ENCODE measurements at regions not wholly inside any gene's neighbourhood (a gene's known extent, or its start where the extent isn't known, plus 50 kb on each side); places are given as distances from the start of the nearest gene placed in this dataset.
"Not testable (repeated sequence)": the region's sequence is repeated elsewhere in the genome, so short reads cannot be mapped to it uniquely, and the experiment has no call there.

GRCh38 chr5:23451156-23451555, 56.3 kb upstream of the PRDM9 start:
- intact Hi-C loops (cut with micrococcal nuclease), result no loop called here

GRCh38 chr5:23450187-23450586, 57.2 kb upstream of the PRDM9 start:
- intact Hi-C loops (cut with micrococcal nuclease), result no loop called here

GRCh38 chr5:23448627-23449026, 58.8 kb upstream of the PRDM9 start:
- intact Hi-C loops (cut with micrococcal nuclease), result no loop called here

- intact Hi-C loops (cut with micrococcal nuclease), result no loop called here
These were observed 61.0 kb upstream of the PRDM9 start for GRCh38 chr5:23446424-23446823.

GRCh38 chr5:23445573-23445972, 61.8 kb upstream of the PRDM9 start:
- intact Hi-C loops (cut with micrococcal nuclease), result no loop called here

GRCh38 chr5:23440703-23441102, 66.7 kb upstream of the PRDM9 start:
- intact Hi-C loops (cut with micrococcal nuclease), result no loop called here

- intact Hi-C loops (cut with micrococcal nuclease), result no loop called here
These were observed 70.4 kb upstream of the PRDM9 start for GRCh38 chr5:23437011-23437410.

- intact Hi-C loops (cut with micrococcal nuclease), result no loop called here
These were observed 73.7 kb upstream of the PRDM9 start for GRCh38 chr5:23433534-23434315.

- intact Hi-C loops (cut with micrococcal nuclease), result no loop called here
These were observed 78.7 kb upstream of the PRDM9 start for GRCh38 chr5:23428705-23429104.

- intact Hi-C loops (cut with micrococcal nuclease), result not testable (repeated sequence)
These were observed 87.2 kb upstream of the PRDM9 start for GRCh38 chr5:23420214-23420613.

GRCh38 chr5:23419115-23419514, 88.3 kb upstream of the PRDM9 start:
- intact Hi-C loops (cut with micrococcal nuclease), result no loop called here

GRCh38 chr5:23412515-23412914, 94.9 kb upstream of the PRDM9 start:
- intact Hi-C loops (cut with micrococcal nuclease), result no loop called here

- intact Hi-C loops (cut with micrococcal nuclease), result no loop called here
These were observed 95.4 kb upstream of the PRDM9 start for GRCh38 chr5:23411994-23412393.

GRCh38 chr5:23411200-23411599, 96.2 kb upstream of the PRDM9 start:
- intact Hi-C loops (cut with micrococcal nuclease), result no loop called here

- intact Hi-C loops (cut with micrococcal nuclease), result not testable (repeated sequence)
These were observed 96.6 kb upstream of the PRDM9 start for GRCh38 chr5:23410775-23411174.

- intact Hi-C loops (cut with micrococcal nuclease), result no loop called here
These were observed 101.9 kb upstream of the PRDM9 start for GRCh38 chr5:23405316-23406068.

- intact Hi-C loops (cut with micrococcal nuclease), result no loop called here
These were observed 104.8 kb upstream of the PRDM9 start for GRCh38 chr5:23402585-23402984.

- intact Hi-C loops (cut with micrococcal nuclease), result no loop called here
These were observed 106.5 kb upstream of the PRDM9 start for GRCh38 chr5:23400951-23401350.

- intact Hi-C loops (cut with micrococcal nuclease), result no loop called here
These were observed 111.1 kb upstream of the PRDM9 start for GRCh38 chr5:23396346-23396745.

- intact Hi-C loops (cut with micrococcal nuclease), result no loop called here
These were observed 117.9 kb upstream of the PRDM9 start for GRCh38 chr5:23389291-23390101.

GRCh38 chr5:23385036-23385435, 122.4 kb upstream of the PRDM9 start:
- intact Hi-C loops (cut with micrococcal nuclease), result no loop called here

- intact Hi-C loops (cut with micrococcal nuclease), result no loop called here
These were observed 135.2 kb upstream of the PRDM9 start for GRCh38 chr5:23372177-23372576.
